ENCODE measurements at regions not wholly inside any gene's neighbourhood (a gene's known extent, or its start where the extent isn't known, plus 50 kb on each side); places are given as distances from the start of the nearest gene placed in this dataset.

GRCh38 chr3:5360453-5360852 lies 172.9 kb downstream of the EDEM1 start:
- TF ChIP-seq, protein P1, sequence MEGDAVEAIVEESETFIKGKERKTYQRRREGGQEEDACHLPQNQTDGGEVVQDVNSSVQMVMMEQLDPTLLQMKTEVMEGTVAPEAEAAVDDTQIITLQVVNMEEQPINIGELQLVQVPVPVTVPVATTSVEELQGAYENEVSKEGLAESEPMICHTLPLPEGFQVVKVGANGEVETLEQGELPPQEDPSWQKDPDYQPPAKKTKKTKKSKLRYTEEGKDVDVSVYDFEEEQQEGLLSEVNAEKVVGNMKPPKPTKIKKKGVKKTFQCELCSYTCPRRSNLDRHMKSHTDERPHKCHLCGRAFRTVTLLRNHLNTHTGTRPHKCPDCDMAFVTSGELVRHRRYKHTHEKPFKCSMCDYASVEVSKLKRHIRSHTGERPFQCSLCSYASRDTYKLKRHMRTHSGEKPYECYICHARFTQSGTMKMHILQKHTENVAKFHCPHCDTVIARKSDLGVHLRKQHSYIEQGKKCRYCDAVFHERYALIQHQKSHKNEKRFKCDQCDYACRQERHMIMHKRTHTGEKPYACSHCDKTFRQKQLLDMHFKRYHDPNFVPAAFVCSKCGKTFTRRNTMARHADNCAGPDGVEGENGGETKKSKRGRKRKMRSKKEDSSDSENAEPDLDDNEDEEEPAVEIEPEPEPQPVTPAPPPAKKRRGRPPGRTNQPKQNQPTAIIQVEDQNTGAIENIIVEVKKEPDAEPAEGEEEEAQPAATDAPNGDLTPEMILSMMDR (IDR thresholded peaks at IDR 0.05; ENCODE audit: borderline replicate concordance, extremely low read depth, low read length, poor library complexity, severe bottlenecking) = no peak
- no peak for TF ChIP-seq EZH2 (IDR thresholded peaks at IDR 0.05; ENCODE audit: borderline replicate concordance, low read depth, low read length, severe bottlenecking)

Measured in DND-41 (cell line).